GM12891 (cell line): ENCODE measurements at regions not wholly inside any gene's neighbourhood (a gene's known extent, or its start where the extent isn't known, plus 50 kb on each side); places are given as distances from the start of the nearest gene placed in this dataset.

Experiments
- PAX5 ChIP-seq: IDR thresholded peaks from 2 replicates; pipeline ENCODE4 v1.6.1; 2011; ENCODE audit warnings: low read length, moderate library complexity, mild to moderate bottlenecking; ENCODE audit not compliant: insufficient read depth, severe bottlenecking
- POLR2A ChIP-seq: IDR thresholded peaks from 2 replicates; pipeline ENCODE4 v1.6.1; 2011; ENCODE audit warnings: low read depth, low read length, control low read depth
- POLR2AphosphoS5 ChIP-seq: IDR thresholded peaks from 2 replicates; pipeline ENCODE4 v1.6.1; 2011; ENCODE audit warnings: low read depth, low read length, control low read depth
- SPI1 ChIP-seq: IDR thresholded peaks from 2 replicates; pipeline ENCODE4 v1.6.1; 2011; ENCODE audit warnings: low read depth, low read length, control low read depth
- TAF1 ChIP-seq: IDR thresholded peaks from 2 replicates; pipeline ENCODE4 v1.6.1; 2011; ENCODE audit warnings: low read depth, low read length, control low read depth

GRCh38 chr7:153858355-153858754, 193.8 kb upstream of the DPP6 start:
- TF ChIP-seq POLR2AphosphoS5 (no peak), POLR2A (no peak), TAF1 (no peak), SPI1 (no peak), PAX5 (no peak)
